K562 (cell line): ENCODE measurements at regions not wholly inside any gene's neighbourhood (a gene's known extent, or its start where the extent isn't known, plus 50 kb on each side); places are given as distances from the start of the nearest gene placed in this dataset.

Experiments used
- ATAC-seq: fragments of 200-7000 bp; cut with Tn5 transposase; 3 replicates; pipeline ENCODE4 v1.9.1; 2020; ENCODE audit warnings: moderate library complexity
- BruUV-seq: library from RNA; stranded (reverse); fragments of 400-500 nt; replicated peaks from 2 replicates; lab custom pipeline; 2021; lab: Mats Ljungman, UMichigan
- CTCF ChIA-PET: fragments of 300-600 bp; formaldehyde crosslinking; extraction: SDS; loops from one replicate; lab custom pipeline; 2021; ENCODE audit warnings: low intra/inter-chr PET ratio; lab: Yijun Ruan, JAX
- POLR2A ChIA-PET: fragments of 300-600, 350-650 bp; sonication (Branson Sonifier 250); formaldehyde crosslinking; extraction: SDS; loops from one replicate; lab custom pipeline; 2021; ENCODE audit warnings: antibody characterized with exemption, inconsistent platforms; lab: Yijun Ruan, JAX
- DNase-seq, 4 experiments: peaks; one replicate each; pipeline versions ENCODE4 v3.0.0 to v3.0.0-alpha.2; 2011 to 2018; ENCODE audit warnings: low spot score in 3 of 4, mixed read lengths in 3 of 4; ENCODE audit errors: extremely low read depth in 1 of 4
- FAIRE-seq: peaks from 2 replicates; lab custom pipeline; 2011; peaks lifted over from hg19 to GRCh38; lab: Jason Lieb, UNC
- H2AFZ ChIP-seq: 2 replicates; pipeline ENCODE4 v1.6.0; 2011; ENCODE audit warnings: low read depth, low read length, control low read depth, inconsistent platforms
- H3K27ac ChIP-seq: fragments of 200-600 bp; 3 replicates; pipeline ENCODE4 v1.8.0; 2011; ENCODE audit warnings: low read depth, mild to moderate bottlenecking, control low read depth, inconsistent platforms, low read length, moderate library complexity, mixed read lengths; ENCODE audit errors: extremely low read depth
- H3K27me3 ChIP-seq, 2 experiments: fragments of 300-600 bp in 1 of 2; 2 replicates in 1 of 2; 3 replicates in 1 of 2; pipeline versions ENCODE4 v1.6.0 to v1.8.0; 2011; ENCODE audit warnings: inconsistent platforms in 2 of 2, low read length in 2 of 2, mild to moderate bottlenecking in 1 of 2, mixed read lengths in 1 of 2, moderate library complexity in 1 of 2; ENCODE audit not compliant: control insufficient read depth in 2 of 2, insufficient read depth in 2 of 2
- H3K36me3 ChIP-seq: fragments of 300-600 bp; 3 replicates; pipeline ENCODE4 v1.8.0; 2011; ENCODE audit warnings: mild to moderate bottlenecking, low read length, inconsistent platforms; ENCODE audit not compliant: control insufficient read depth, insufficient read depth
- H3K4me1 ChIP-seq, 2 experiments: fragments of 200-600 bp in 1 of 2; replicated peaks in 1 of 2; 2 replicates in 1 of 2; 3 replicates in 1 of 2; pipeline versions ENCODE4 v1.5.1 to v1.8.0; 2011; ENCODE audit warnings: inconsistent platforms in 2 of 2, low read length in 2 of 2, mild to moderate bottlenecking in 1 of 2, mixed read lengths in 1 of 2, moderate library complexity in 1 of 2; ENCODE audit not compliant: control insufficient read depth in 2 of 2, insufficient read depth in 2 of 2
- H3K4me2 ChIP-seq: 2 replicates; pipeline ENCODE4 v1.6.1; 2011; ENCODE audit warnings: low read length, control low read depth, inconsistent platforms, mixed read lengths; ENCODE audit not compliant: insufficient read depth
- H3K4me3 ChIP-seq: fragments of 200-600 bp; sonication (generic), shearing (Covaris generic); 2 replicates; pipeline ENCODE4 v1.5.1; 2016; ENCODE audit warnings: control low read depth, inconsistent platforms
- H3K79me2 ChIP-seq: fragments of 200-600 bp; 3 replicates; pipeline ENCODE4 v1.8.0; 2011; ENCODE audit warnings: low read length, inconsistent platforms; ENCODE audit not compliant: control insufficient read depth, insufficient read depth
- H3K9ac ChIP-seq, 2 experiments: 2 replicates each; pipeline versions ENCODE4 v1.6.0 to v1.6.1; 2011; ENCODE audit warnings: low read depth in 2 of 2, low read length in 2 of 2, control low read depth in 1 of 2, inconsistent platforms in 1 of 2, mild to moderate bottlenecking in 1 of 2, mixed read lengths in 1 of 2; ENCODE audit not compliant: insufficient read depth in 1 of 2
- H3K9me1 ChIP-seq: one replicate; pipeline ENCODE4 v1.6.0; 2011; ENCODE audit warnings: inconsistent platforms, mild to moderate bottlenecking, low read length, moderate library complexity; ENCODE audit not compliant: control insufficient read depth, insufficient read depth
- H3K9me3 ChIP-seq: replicated peaks from 2 replicates; pipeline ENCODE4 v1.5.1; 2011; ENCODE audit warnings: low read depth, low read length, inconsistent platforms; ENCODE audit not compliant: control insufficient read depth, insufficient read depth
- H4K20me1 ChIP-seq: replicated peaks from 2 replicates; pipeline ENCODE4 v1.6.1; 2011; ENCODE audit warnings: low read length, inconsistent platforms, mixed read lengths; ENCODE audit not compliant: control insufficient read depth, insufficient read depth
- GATAD2B ChIP-seq: fragments of 450-650 bp; IDR thresholded peaks from 2 replicates; pipeline ENCODE4 v1.6.1; 2017; ENCODE audit warnings: mild to moderate bottlenecking, borderline replicate concordance
- KHSRP ChIP-seq: fragments of 450-650 bp; IDR thresholded peaks from 2 replicates; pipeline ENCODE4 v1.6.1; 2017
- PATZ1 ChIP-seq: fragments of 250-450 bp; sonication (Bioruptor Pico); IDR thresholded peaks from 2 replicates; pipeline ENCODE4 v1.5.0; 2020; ENCODE audit warnings: mild to moderate bottlenecking, borderline replicate concordance
- ZNF384 ChIP-seq: IDR thresholded peaks from 2 replicates; pipeline ENCODE4 v1.6.1; 2012; ENCODE audit warnings: low read depth, low read length, improper control_type of control experiment
- WGBS: fragments of 100-300 bp; shearing (Covaris generic); methylation state at CpG from one replicate; pipeline ENCODE4 v1.1.6; 2016; ENCODE audit warnings: low coverage, mixed read lengths; ENCODE audit not compliant: insufficient coverage; ENCODE audit errors: missing lambda C conversion rate; 5-methylcytosine and 5-hydroxymethylcytosine counted together
- in situ Hi-C: fragments of 300-500 bp; cut with MboI; formaldehyde crosslinking; loops from 4 replicates; pipeline ENCODE4 v1.15.0; 2018; ENCODE audit warnings: inconsistent platforms, mixed read lengths
- intact Hi-C: fragments of 100-400 bp; cut with micrococcal nuclease; formaldehyde crosslinking; loops from 2 replicates; pipeline ENCODE4 v1.14.2; 2022
- TF ChIP-seq, protein P1 (sequence below): fragments of 450-650 bp; IDR thresholded peaks from 2 replicates; pipeline ENCODE4 v1.6.1; 2016; ENCODE audit warnings: low read depth

GRCh38 chr22:27196606-27197005 is 539.2 kb downstream of the MIAT start:
- no peak overlapping the region for H2AFZ ChIP-seq
- no peak overlapping the region for H3K4me2 ChIP-seq
- H3K79me2 ChIP-seq: no peaks in the 10 kb centered on the region
- POLR2A ChIA-PET: no interaction called here
- intact Hi-C loops (no loop called here), in situ Hi-C loops (no loop called here)
- no peaks in the 10 kb centered on the region; a peak in 1 of 5 replicates for H3K27me3 ChIP-seq
- no peaks in the 10 kb centered on the region for H3K9me3 ChIP-seq
- H3K9me1 ChIP-seq: no peaks in the 10 kb centered on the region
- TF ChIP-seq ZNF384 (no peak), GATAD2B (no peak), PATZ1 (CRISPR knock-in tag) (no peak), KHSRP (no peak)
- TF ChIP-seq, protein P1, sequence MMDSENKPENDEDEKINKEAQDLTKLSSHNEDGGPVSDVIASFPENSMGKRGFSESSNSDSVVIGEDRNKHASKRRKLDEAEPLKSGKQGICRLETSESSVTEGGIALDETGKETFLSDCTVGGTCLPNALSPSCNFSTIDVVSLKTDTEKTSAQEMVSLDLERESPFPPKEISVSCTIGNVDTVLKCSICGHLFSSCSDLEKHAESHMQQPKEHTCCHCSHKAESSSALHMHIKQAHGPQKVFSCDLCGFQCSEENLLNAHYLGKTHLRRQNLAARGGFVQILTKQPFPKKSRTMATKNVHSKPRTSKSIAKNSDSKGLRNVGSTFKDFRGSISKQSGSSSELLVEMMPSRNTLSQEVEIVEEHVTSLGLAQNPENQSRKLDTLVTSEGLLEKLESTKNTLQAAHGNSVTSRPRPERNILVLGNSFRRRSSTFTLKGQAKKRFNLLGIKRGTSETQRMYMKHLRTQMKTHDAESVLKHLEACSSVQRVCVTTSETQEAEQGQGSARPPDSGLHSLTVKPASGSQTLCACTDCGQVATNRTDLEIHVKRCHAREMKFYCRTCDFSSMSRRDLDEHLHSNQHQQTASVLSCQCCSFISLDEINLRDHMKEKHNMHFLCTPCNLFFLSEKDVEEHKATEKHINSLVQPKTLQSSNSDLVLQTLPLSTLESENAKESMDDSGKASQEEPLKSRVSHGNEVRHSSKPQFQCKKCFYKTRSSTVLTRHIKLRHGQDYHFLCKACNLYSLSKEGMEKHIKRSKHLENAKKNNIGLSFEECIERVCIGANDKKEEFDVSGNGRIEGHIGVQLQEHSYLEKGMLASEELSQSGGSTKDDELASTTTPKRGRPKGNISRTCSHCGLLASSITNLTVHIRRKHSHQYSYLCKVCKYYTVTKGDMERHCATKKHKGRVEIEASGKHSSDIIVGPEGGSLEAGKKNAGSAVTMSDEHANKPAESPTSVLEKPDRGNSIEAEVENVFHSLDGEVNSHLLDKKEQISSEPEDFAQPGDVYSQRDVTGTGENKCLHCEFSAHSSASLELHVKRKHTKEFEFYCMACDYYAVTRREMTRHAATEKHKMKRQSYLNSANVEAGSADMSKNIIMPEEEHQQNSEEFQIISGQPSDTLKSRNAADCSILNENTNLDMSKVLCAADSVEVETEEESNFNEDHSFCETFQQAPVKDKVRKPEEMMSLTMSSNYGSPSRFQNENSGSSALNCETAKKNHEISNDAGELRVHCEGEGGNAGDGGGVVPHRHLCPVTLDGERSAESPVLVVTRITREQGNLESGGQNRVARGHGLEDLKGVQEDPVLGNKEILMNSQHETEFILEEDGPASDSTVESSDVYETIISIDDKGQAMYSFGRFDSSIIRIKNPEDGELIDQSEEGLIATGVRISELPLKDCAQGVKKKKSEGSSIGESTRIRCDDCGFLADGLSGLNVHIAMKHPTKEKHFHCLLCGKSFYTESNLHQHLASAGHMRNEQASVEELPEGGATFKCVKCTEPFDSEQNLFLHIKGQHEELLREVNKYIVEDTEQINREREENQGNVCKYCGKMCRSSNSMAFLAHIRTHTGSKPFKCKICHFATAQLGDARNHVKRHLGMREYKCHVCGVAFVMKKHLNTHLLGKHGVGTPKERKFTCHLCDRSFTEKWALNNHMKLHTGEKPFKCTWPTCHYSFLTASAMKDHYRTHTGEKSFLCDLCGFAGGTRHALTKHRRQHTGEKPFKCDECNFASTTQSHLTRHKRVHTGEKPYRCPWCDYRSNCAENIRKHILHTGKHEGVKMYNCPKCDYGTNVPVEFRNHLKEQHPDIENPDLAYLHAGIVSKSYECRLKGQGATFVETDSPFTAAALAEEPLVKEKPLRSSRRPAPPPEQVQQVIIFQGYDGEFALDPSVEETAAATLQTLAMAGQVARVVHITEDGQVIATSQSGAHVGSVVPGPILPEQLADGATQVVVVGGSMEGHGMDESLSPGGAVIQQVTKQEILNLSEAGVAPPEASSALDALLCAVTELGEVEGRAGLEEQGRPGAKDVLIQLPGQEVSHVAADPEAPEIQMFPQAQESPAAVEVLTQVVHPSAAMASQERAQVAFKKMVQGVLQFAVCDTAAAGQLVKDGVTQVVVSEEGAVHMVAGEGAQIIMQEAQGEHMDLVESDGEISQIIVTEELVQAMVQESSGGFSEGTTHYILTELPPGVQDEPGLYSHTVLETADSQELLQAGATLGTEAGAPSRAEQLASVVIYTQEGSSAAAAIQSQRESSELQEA: no peak
- H3K4me1 ChIP-seq: no peaks in the 10 kb centered on the region; a peak in 1 of 5 replicates
- CTCF ChIA-PET: no interaction called here
- 3% methylated on average over 4 of the region's 4 CpGs for WGBS
- H3K4me3 ChIP-seq: no peak overlapping the region
- no peak overlapping the region for H3K9ac ChIP-seq
- no peak for FAIRE-seq
- DNase-seq: no peak
- BruUV-seq: no TSS peak
- no peak for ATAC-seq
- H3K36me3 ChIP-seq: no peaks in the 10 kb centered on the region
- no peaks in the 10 kb centered on the region for H4K20me1 ChIP-seq
- H3K27ac ChIP-seq: no peak overlapping the region
